GM18870 (cell line): ENCODE measurements at regions not wholly inside any gene's neighbourhood (a gene's known extent, or its start where the extent isn't known, plus 50 kb on each side); places are given as distances from the start of the nearest gene placed in this dataset.
A peak's percentile ranks its signal among the peaks of the same experiment; 100 is the strongest.
"Not testable (repeated sequence)": the region's sequence is repeated elsewhere in the genome, so short reads cannot be mapped to it uniquely, and the experiment has no call there.

Experiments
- ATAC-seq: cut with Tn5 transposase; IDR thresholded peaks from one replicate; pipeline ENCODE4 v1.9.1; 2021; ENCODE audit warnings: moderate library complexity; ENCODE audit not compliant: unreplicated experiment

- not testable (repeated sequence) for ATAC-seq
Measured at GRCh38 chr10:9402507-9403195, 1348.2 kb downstream of the GATA3 start.

- not testable (repeated sequence) for ATAC-seq
Measured at GRCh38 chr10:9407201-9407600, 1352.7 kb downstream of the GATA3 start.

- ATAC-seq, result no peak
Measured at GRCh38 chr10:9416331-9416730, 1361.8 kb downstream of the GATA3 start.

GRCh38 chr10:9419757-9420156 lies 1365.3 kb downstream of the GATA3 start:
- no peak for ATAC-seq

- no peak for ATAC-seq
Measured at GRCh38 chr10:9427209-9427608, 1372.7 kb downstream of the GATA3 start.

GRCh38 chr10:9437131-9437530 lies 1382.6 kb downstream of the GATA3 start:
- no peak for ATAC-seq

- no peak for ATAC-seq
Measured at GRCh38 chr10:9443758-9444157, 1389.3 kb downstream of the GATA3 start.

GRCh38 chr10:9449530-9449929 lies 1395.0 kb downstream of the GATA3 start:
- ATAC-seq, result no peak

- no peak for ATAC-seq
Measured at GRCh38 chr10:9450801-9451200, 1396.3 kb downstream of the GATA3 start.

- no peak for ATAC-seq
Measured at GRCh38 chr10:9451211-9451773, 1396.8 kb downstream of the GATA3 start.

GRCh38 chr10:9452056-9452455 lies 1397.6 kb downstream of the GATA3 start:
- no peak for ATAC-seq

- not testable (repeated sequence) for ATAC-seq
Measured at GRCh38 chr10:9453871-9454270, 1399.4 kb downstream of the GATA3 start.

GRCh38 chr10:9469663-9470205 lies 1415.2 kb downstream of the GATA3 start:
- ATAC-seq, result no peak

GRCh38 chr10:9470581-9470980 lies 1416.1 kb downstream of the GATA3 start:
- ATAC-seq, result no peak

- no peak for ATAC-seq
Measured at GRCh38 chr10:9501944-9502343, 1447.5 kb downstream of the GATA3 start.

GRCh38 chr10:9504227-9504626 lies 1449.7 kb downstream of the GATA3 start:
- ATAC-seq, result no peak

GRCh38 chr10:9505546-9505945 lies 1451.1 kb downstream of the GATA3 start:
- no peak for ATAC-seq

GRCh38 chr10:9508606-9509005 lies 1454.1 kb downstream of the GATA3 start:
- no peak for ATAC-seq

GRCh38 chr10:9510626-9511025 lies 1456.1 kb downstream of the GATA3 start:
- no peak for ATAC-seq

GRCh38 chr10:9515922-9516321 lies 1461.4 kb downstream of the GATA3 start:
- ATAC-seq, result no peak

- ATAC-seq, result peak; percentile 88
Measured at GRCh38 chr10:9535744-9536143, 1481.3 kb downstream of the GATA3 start.

GRCh38 chr10:9545073-9545472 lies 1472.6 kb upstream of the CELF2 start:
- ATAC-seq, result no peak
